BLaER1 (cell line): ENCODE measurements at regions not wholly inside any gene's neighbourhood (a gene's known extent, or its start where the extent isn't known, plus 50 kb on each side); places are given as distances from the start of the nearest gene placed in this dataset.

Experiments used
- H3K27ac ChIP-seq: shearing (Covaris generic); formaldehyde crosslinking; 2 replicates; pipeline ENCODE4 v1.8.1; 2022
- H3K27me3 ChIP-seq: shearing (Covaris generic); formaldehyde crosslinking; 2 replicates; pipeline ENCODE4 v1.8.1; 2022
- H3K36me3 ChIP-seq: shearing (Covaris generic); formaldehyde crosslinking; 2 replicates; pipeline ENCODE4 v1.8.1; 2022
- H3K4me1 ChIP-seq: shearing (Covaris generic); formaldehyde crosslinking; 2 replicates; pipeline ENCODE4 v1.8.1; 2022
- H3K4me2 ChIP-seq: shearing (Covaris generic); formaldehyde crosslinking; 2 replicates; pipeline ENCODE4 v1.8.1; 2022
- H3K4me3 ChIP-seq: shearing (Covaris generic); formaldehyde crosslinking; 2 replicates; pipeline ENCODE4 v1.8.1; 2022
- H3K9ac ChIP-seq: shearing (Covaris generic); formaldehyde crosslinking; 2 replicates; pipeline ENCODE4 v1.8.1; 2022
- H3K9me3 ChIP-seq: shearing (Covaris generic); formaldehyde crosslinking; 2 replicates; pipeline ENCODE4 v1.8.1; 2022
- H4K20me1 ChIP-seq: shearing (Covaris generic); formaldehyde crosslinking; 2 replicates; pipeline ENCODE4 v1.8.1; 2022
- Cebpa-rat ChIP-seq: shearing (Covaris generic); IDR thresholded peaks from 2 replicates; pipeline ENCODE4 v1.8.1; 2022

GRCh38 chr2:9774266-9774665, 69.0 kb upstream of the TAF1B start:
- H3K9me3 ChIP-seq = peaks cover 10% of the 10 kb centered on the region; the same call in 1 of the 2 replicates

GRCh38 chr2:9775351-9775750, 67.9 kb upstream of the TAF1B start:
- Histone ChIP-seq H3K4me3 (no peak overlapping the region), H3K27ac (0 out of 2 replicates have a peak overlapping the region, but pooled peaks have one; percentile 54), H3K4me1 (peaks cover 98% of the 10 kb centered on the region), H3K27me3 (no peaks in the 10 kb centered on the region), H3K9me3 (peaks cover 10% of the 10 kb centered on the region; the same call in 1 of the 2 replicates), H3K9ac (no peak overlapping the region), H4K20me1 (no peaks in the 10 kb centered on the region), H3K4me2 (peak overlapping the region; percentile 45; the same call in 1 of the 2 replicates), H3K36me3 (no peaks in the 10 kb centered on the region)
- no peak for TF ChIP-seq Cebpa-rat

More at GRCh38 chr2:9774266-9774665, 69.0 kb upstream of the TAF1B start:
- Histone ChIP-seq H4K20me1 (no peaks in the 10 kb centered on the region), H3K27ac (no peak overlapping the region), H3K36me3 (no peaks in the 10 kb centered on the region), H3K4me1 (peaks cover 98% of the 10 kb centered on the region), H3K27me3 (no peaks in the 10 kb centered on the region), H3K9ac (no peak overlapping the region), H3K4me3 (no peak overlapping the region), H3K4me2 (0 out of 2 replicates have a peak overlapping the region, but pooled peaks have one; percentile 50)
- TF ChIP-seq Cebpa-rat = no peak

- H3K4me2 ChIP-seq = peak overlapping the region; percentile 45
- H3K27me3 ChIP-seq = no peaks in the 10 kb centered on the region
- peaks cover 10% of the 10 kb centered on the region; the same call in 1 of the 2 replicates for H3K9me3 ChIP-seq
- peaks cover 98% of the 10 kb centered on the region for H3K4me1 ChIP-seq
- peak overlapping the region; percentile 54 for H3K27ac ChIP-seq
- no peaks in the 10 kb centered on the region for H3K36me3 ChIP-seq
- H3K4me3 ChIP-seq = no peak overlapping the region
- H3K9ac ChIP-seq = peak overlapping the region; percentile 13; the same call in 1 of the 2 replicates
- H4K20me1 ChIP-seq = no peaks in the 10 kb centered on the region
- no peak for TF ChIP-seq Cebpa-rat
These were observed 67.1 kb upstream of the TAF1B start for GRCh38 chr2:9775999-9776712.

- Histone ChIP-seq H4K20me1 (no peaks in the 10 kb centered on the region), H3K9ac (no peak overlapping the region), H3K27ac (peak overlapping the region; percentile 89), H3K4me1 (peaks cover 98% of the 10 kb centered on the region), H3K27me3 (no peaks in the 10 kb centered on the region), H3K4me2 (peak overlapping the region; percentile 96), H3K36me3 (no peaks in the 10 kb centered on the region), H3K4me3 (no peak overlapping the region), H3K9me3 (peaks cover 10% of the 10 kb centered on the region; the same call in 1 of the 2 replicates)
- TF ChIP-seq Cebpa-rat = no peak
These were observed 66.2 kb upstream of the TAF1B start for GRCh38 chr2:9777081-9777480.

- Histone ChIP-seq H3K4me1 (peaks cover 96% of the 10 kb centered on the region), H4K20me1 (no peaks in the 10 kb centered on the region), H3K9ac (peak overlapping the region; percentile 71; the same call in 1 of the 2 replicates), H3K27me3 (no peaks in the 10 kb centered on the region), H3K27ac (peak overlapping the region; percentile 89), H3K4me3 (0 out of 2 replicates have a peak overlapping the region, but pooled peaks have one; percentile 55), H3K4me2 (peak overlapping the region; percentile 96), H3K36me3 (no peaks in the 10 kb centered on the region), H3K9me3 (peaks cover 10% of the 10 kb centered on the region; the same call in 1 of the 2 replicates)
- TF ChIP-seq Cebpa-rat = no peak
These were observed 65.3 kb upstream of the TAF1B start for GRCh38 chr2:9778012-9778411.

- Histone ChIP-seq H3K9ac (peak overlapping the region; percentile 71), H3K9me3 (peaks cover 14% of the 10 kb centered on the region; the same call in 1 of the 2 replicates), H3K27me3 (no peaks in the 10 kb centered on the region), H3K4me2 (peak overlapping the region; percentile 96), H3K36me3 (no peaks in the 10 kb centered on the region), H3K27ac (peak overlapping the region; percentile 89), H3K4me1 (peaks cover 89% of the 10 kb centered on the region), H3K4me3 (peak overlapping the region; percentile 55), H4K20me1 (no peaks in the 10 kb centered on the region)
- TF ChIP-seq Cebpa-rat = no peak
These were observed 64.6 kb upstream of the TAF1B start for GRCh38 chr2:9778471-9779316.

- peaks cover 12% of the 10 kb centered on the region; the same call in 1 of the 2 replicates for H3K9me3 ChIP-seq
- peak overlapping the region; percentile 55; the same call in 1 of the 2 replicates for H3K4me3 ChIP-seq
- H3K36me3 ChIP-seq = no peaks in the 10 kb centered on the region
- H3K27me3 ChIP-seq = no peaks in the 10 kb centered on the region
- TF ChIP-seq Cebpa-rat = no peak
- peak overlapping the region; percentile 96 for H3K4me2 ChIP-seq
- H3K27ac ChIP-seq = peak overlapping the region; percentile 89
- H3K9ac ChIP-seq = peak overlapping the region; percentile 71
- H4K20me1 ChIP-seq = no peaks in the 10 kb centered on the region
- H3K4me1 ChIP-seq = peaks cover 79% of the 10 kb centered on the region
These were observed 63.5 kb upstream of the TAF1B start for GRCh38 chr2:9779596-9780264.

- H3K4me1 ChIP-seq = peaks cover 72% of the 10 kb centered on the region
- no peak overlapping the region for H3K9ac ChIP-seq
- no peaks in the 10 kb centered on the region for H3K27me3 ChIP-seq
- peak overlapping the region; percentile 96 for H3K4me2 ChIP-seq
- TF ChIP-seq Cebpa-rat = no peak
- no peaks in the 10 kb centered on the region for H4K20me1 ChIP-seq
- H3K27ac ChIP-seq = peak overlapping the region; percentile 89; the same call in 1 of the 2 replicates
- no peak overlapping the region for H3K4me3 ChIP-seq
- peaks cover 5% of the 10 kb centered on the region; the same call in 1 of the 2 replicates for H3K9me3 ChIP-seq
- H3K36me3 ChIP-seq = no peaks in the 10 kb centered on the region
These were observed 62.7 kb upstream of the TAF1B start for GRCh38 chr2:9780368-9781130.
